ENCODE measurements at regions not wholly inside any gene's neighbourhood (a gene's known extent, or its start where the extent isn't known, plus 50 kb on each side); places are given as distances from the start of the nearest gene placed in this dataset.

- DNase-seq: no peak
These were observed 158.7 kb upstream of the ROBO1 start for GRCh38 chr3:79926522-79926921.

- DNase-seq: no peak
These were observed 154.8 kb upstream of the ROBO1 start for GRCh38 chr3:79922633-79923032.

- DNase-seq: no peak
These were observed 149.8 kb upstream of the ROBO1 start for GRCh38 chr3:79917561-79917960.

- no peak for DNase-seq
These were observed 142.5 kb upstream of the ROBO1 start for GRCh38 chr3:79910337-79910736.

GRCh38 chr3:79906106-79906505 is 138.3 kb upstream of the ROBO1 start:
- DNase-seq: no peak

- DNase-seq: no peak
These were observed 134.4 kb upstream of the ROBO1 start for GRCh38 chr3:79902151-79902550.

GRCh38 chr3:79898907-79899306 is 131.1 kb upstream of the ROBO1 start:
- DNase-seq: no peak

GRCh38 chr3:79896086-79896485 is 128.3 kb upstream of the ROBO1 start:
- DNase-seq: no peak

GRCh38 chr3:79887213-79887612 is 119.4 kb upstream of the ROBO1 start:
- no peak for DNase-seq

GRCh38 chr3:79886204-79886603 is 118.4 kb upstream of the ROBO1 start:
- no peak for DNase-seq

- DNase-seq: no peak
These were observed 117.6 kb upstream of the ROBO1 start for GRCh38 chr3:79885407-79885806.

- DNase-seq: no peak
These were observed 116.6 kb upstream of the ROBO1 start for GRCh38 chr3:79884354-79884753.

GRCh38 chr3:79881431-79881830 is 113.6 kb upstream of the ROBO1 start:
- no peak for DNase-seq

GRCh38 chr3:79878708-79879107 is 110.9 kb upstream of the ROBO1 start:
- DNase-seq: no peak

GRCh38 chr3:79874646-79875045 is 106.8 kb upstream of the ROBO1 start:
- no peak for DNase-seq

- DNase-seq: no peak
These were observed 104.7 kb upstream of the ROBO1 start for GRCh38 chr3:79872483-79872882.

- no peak for DNase-seq
These were observed 103.9 kb upstream of the ROBO1 start for GRCh38 chr3:79871656-79872055.

- DNase-seq: no peak
These were observed 102.5 kb upstream of the ROBO1 start for GRCh38 chr3:79870313-79870620.

- DNase-seq: no peak
These were observed 101.9 kb upstream of the ROBO1 start for GRCh38 chr3:79869461-79870312.

- no peak for DNase-seq
These were observed 98.4 kb upstream of the ROBO1 start for GRCh38 chr3:79866162-79866561.

- no peak for DNase-seq
These were observed 96.3 kb upstream of the ROBO1 start for GRCh38 chr3:79864077-79864476.

- DNase-seq: no peak
These were observed 81.1 kb upstream of the ROBO1 start for GRCh38 chr3:79848876-79849275.

GRCh38 chr3:79847928-79848327 is 80.1 kb upstream of the ROBO1 start:
- no peak for DNase-seq

- DNase-seq: no peak
These were observed 78.5 kb upstream of the ROBO1 start for GRCh38 chr3:79846148-79846933.

All from CD4-positive, alpha-beta T cell treated with Interleukin-6 for 4 hours (primary cell).